HepG2 (cell line): ENCODE measurements at regions not wholly inside any gene's neighbourhood (a gene's known extent, or its start where the extent isn't known, plus 50 kb on each side); places are given as distances from the start of the nearest gene placed in this dataset.

Experiments used
- BRF2 ChIP-seq: sonication (generic); formaldehyde crosslinking; IDR thresholded peaks from 2 replicates; pipeline ENCODE4 v1.8.1; 2022; ENCODE audit warnings: mild to moderate bottlenecking, missing genetic modification reagents
- KDM6A ChIP-seq: IDR thresholded peaks from 2 replicates; pipeline ENCODE4 v1.6.1; 2016; ENCODE audit warnings: low read depth
- MTERF4 ChIP-seq: sonication (generic); formaldehyde crosslinking; IDR thresholded peaks from 2 replicates; pipeline ENCODE4 v1.8.0; 2023; ENCODE audit warnings: mild to moderate bottlenecking, missing genetic modification reagents
- NFAT5 ChIP-seq: sonication (generic); formaldehyde crosslinking; IDR thresholded peaks from 2 replicates; pipeline ENCODE4 v1.4.0; 2020; ENCODE audit warnings: missing genetic modification reagents
- RFXAP ChIP-seq: sonication (generic); formaldehyde crosslinking; IDR thresholded peaks from 2 replicates; pipeline ENCODE4 v1.4.0; 2020; ENCODE audit warnings: missing genetic modification reagents, borderline replicate concordance
- TAF1 ChIP-seq: sonication (generic); formaldehyde crosslinking; IDR thresholded peaks from 2 replicates; pipeline ENCODE4 v1.4.0; 2020; ENCODE audit warnings: missing genetic modification reagents
- ZFP36L1 ChIP-seq: sonication (generic); formaldehyde crosslinking; IDR thresholded peaks from 2 replicates; pipeline ENCODE4 v1.8.0; 2022; ENCODE audit warnings: mild to moderate bottlenecking, missing genetic modification reagents, moderate library complexity
- ZNF143 ChIP-seq: sonication (generic); formaldehyde crosslinking; IDR thresholded peaks from 2 replicates; pipeline ENCODE4 v1.4.0; 2020; ENCODE audit warnings: missing genetic modification reagents
- ZNF547 ChIP-seq: sonication (generic); formaldehyde crosslinking; IDR thresholded peaks from 2 replicates; pipeline ENCODE4 v1.5.1; 2020; ENCODE audit warnings: mild to moderate bottlenecking, missing genetic modification reagents
- ZNF646 ChIP-seq: sonication (generic); formaldehyde crosslinking; IDR thresholded peaks from 2 replicates; pipeline ENCODE4 v1.9.0; 2021; ENCODE audit warnings: mild to moderate bottlenecking, missing genetic modification reagents
- ZNF782 ChIP-seq: sonication (generic); formaldehyde crosslinking; IDR thresholded peaks from 2 replicates; pipeline ENCODE4 v1.4.0; 2020; ENCODE audit warnings: missing genetic modification reagents, mild to moderate bottlenecking, borderline replicate concordance
- ZNF790 ChIP-seq: sonication (generic); formaldehyde crosslinking; IDR thresholded peaks from 2 replicates; pipeline ENCODE4 v1.8.0; 2022; ENCODE audit warnings: missing genetic modification reagents, mild to moderate bottlenecking, borderline replicate concordance

- TF ChIP-seq ZNF646 (CRISPR knock-in tag) (no peak), ZFP36L1 (CRISPR knock-in tag) (no peak), MTERF4 (CRISPR knock-in tag) (no peak), NFAT5 (CRISPR knock-in tag) (no peak), RFXAP (no peak), KDM6A (CRISPR knock-in tag) (no peak), ZNF790 (CRISPR knock-in tag) (no peak), ZNF143 (CRISPR knock-in tag) (no peak), BRF2 (CRISPR knock-in tag) (no peak), TAF1 (CRISPR knock-in tag) (no peak), ZNF547 (CRISPR knock-in tag) (no peak), ZNF782 (CRISPR knock-in tag) (no peak)
These were observed 106.7 kb upstream of the SLC5A9 start (continued) for GRCh38 chr1:48115835-48116234.
